NCI-H2171 (cell line): ENCODE measurements at regions not wholly inside any gene's neighbourhood (a gene's known extent, or its start where the extent isn't known, plus 50 kb on each side); places are given as distances from the start of the nearest gene placed in this dataset.
"Not testable (repeated sequence)": the region's sequence is repeated elsewhere in the genome, so short reads cannot be mapped to it uniquely, and the experiment has no call there.

Experiments used
- DNase-seq: peaks from one replicate; lab custom pipeline; 2025; lab: John Stamatoyannopoulos, UW

- no peak for DNase-seq
Measured at GRCh38 chr1:178643349-178643748, 81.7 kb upstream of the RALGPS2 start.

- no peak for DNase-seq
Measured at GRCh38 chr1:178643831-178644230, 81.2 kb upstream of the RALGPS2 start.

DNA sequence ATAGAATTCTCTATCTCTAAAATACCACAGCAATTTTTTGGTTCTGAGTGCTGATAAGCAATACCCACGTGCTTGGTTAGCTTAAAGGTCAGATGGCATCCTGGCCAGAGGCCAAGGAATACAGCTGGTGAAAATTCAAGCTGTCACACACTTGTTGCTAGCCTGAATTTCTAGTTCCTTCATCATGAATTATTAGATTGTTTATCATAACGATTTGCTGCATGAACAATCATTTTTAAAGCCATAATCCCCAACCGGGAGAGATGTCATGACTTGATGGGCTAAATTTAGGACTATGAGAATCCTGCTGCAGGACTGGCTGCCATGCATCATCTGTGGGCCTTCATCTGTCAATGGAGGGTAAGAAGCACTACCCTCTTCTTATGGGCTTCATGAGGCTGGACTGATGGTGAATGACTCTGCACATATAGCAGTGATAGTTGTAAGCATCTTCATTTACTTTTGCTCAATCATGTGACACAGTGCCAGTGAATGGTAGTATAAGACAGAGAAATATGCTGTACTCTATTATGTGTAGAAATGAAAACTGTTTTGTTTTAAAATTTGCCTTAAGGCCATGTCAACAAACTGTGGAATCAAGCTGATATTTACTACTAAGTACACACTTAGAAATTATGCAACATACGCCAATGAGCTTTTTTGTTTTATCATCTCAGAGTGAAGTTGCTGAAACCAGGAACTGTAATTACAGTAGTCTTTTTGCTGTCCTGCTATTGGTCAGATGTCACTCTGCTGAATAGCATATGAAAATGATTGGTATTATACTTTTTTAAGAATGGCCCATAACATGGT, 80.5 kb upstream of the RALGPS2 start:
- peak; percentile 63 for DNase-seq

GRCh38 chr1:178645157-178645807, 79.8 kb upstream of the RALGPS2 start:
- DNase-seq = peak; percentile 76

DNA sequence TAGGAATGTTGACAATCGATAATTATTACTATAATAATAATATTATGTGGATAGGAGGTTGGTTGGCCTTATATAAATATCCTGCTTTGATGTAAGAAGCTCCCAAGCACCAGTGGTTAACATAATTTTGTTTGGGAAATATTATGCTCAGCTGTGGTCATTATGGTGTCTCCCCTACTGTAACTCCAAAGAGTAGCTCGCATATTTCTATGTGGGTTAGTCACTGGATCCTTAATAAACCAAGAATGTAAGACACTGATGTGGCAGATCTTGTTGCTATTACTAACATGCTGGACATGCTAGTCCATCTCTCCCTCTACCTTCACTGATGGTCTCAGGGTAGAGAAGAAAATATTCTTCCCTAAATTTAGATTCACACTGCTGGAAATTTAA, 79.2 kb upstream of the RALGPS2 start:
- no peak for DNase-seq

- no peak for DNase-seq
Measured at GRCh38 chr1:178646821-178647220, 78.2 kb upstream of the RALGPS2 start.

GRCh38 chr1:178648151-178648550, 76.9 kb upstream of the RALGPS2 start:
- no peak for DNase-seq

DNA sequence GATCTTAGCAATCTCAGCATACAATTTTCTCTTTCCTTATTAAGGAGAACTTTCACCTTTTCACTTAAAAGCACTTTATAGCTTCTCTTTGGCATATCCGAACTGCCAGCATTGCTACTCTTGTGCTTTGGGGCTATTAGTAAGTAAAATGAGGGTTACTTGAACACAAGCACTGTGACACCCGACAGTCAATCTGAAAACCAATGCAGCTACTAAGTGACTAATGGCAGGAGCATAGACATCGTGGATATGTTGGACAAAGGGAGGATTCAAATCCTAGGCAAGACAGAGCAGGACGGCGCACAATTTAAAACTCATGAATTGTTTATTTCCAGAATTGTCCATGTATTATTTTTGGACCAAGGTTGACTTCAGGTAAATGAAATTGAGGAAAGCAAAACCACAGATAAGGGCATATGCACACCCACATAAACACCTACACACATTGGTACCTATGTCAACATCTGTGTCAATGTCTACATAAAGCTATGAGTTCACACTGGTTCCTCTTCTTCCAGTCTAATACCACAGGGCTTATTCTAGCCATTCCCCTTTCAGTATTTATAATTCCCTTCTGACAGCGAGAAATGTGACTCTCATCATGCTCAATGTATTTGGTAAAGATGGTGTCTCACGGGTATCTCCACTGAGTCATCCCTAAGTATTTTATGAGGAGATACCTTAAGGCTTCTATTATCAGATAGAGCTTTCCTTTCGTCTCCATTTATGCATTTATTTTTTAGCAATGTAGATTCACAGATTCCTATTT, 75.3 kb upstream of the RALGPS2 start:
- no peak for DNase-seq

GRCh38 chr1:178650934-178651511, 74.0 kb upstream of the RALGPS2 start:
- no peak for DNase-seq

GRCh38 chr1:178651742-178652141, 73.3 kb upstream of the RALGPS2 start:
- peak; percentile 46 for DNase-seq

DNA sequence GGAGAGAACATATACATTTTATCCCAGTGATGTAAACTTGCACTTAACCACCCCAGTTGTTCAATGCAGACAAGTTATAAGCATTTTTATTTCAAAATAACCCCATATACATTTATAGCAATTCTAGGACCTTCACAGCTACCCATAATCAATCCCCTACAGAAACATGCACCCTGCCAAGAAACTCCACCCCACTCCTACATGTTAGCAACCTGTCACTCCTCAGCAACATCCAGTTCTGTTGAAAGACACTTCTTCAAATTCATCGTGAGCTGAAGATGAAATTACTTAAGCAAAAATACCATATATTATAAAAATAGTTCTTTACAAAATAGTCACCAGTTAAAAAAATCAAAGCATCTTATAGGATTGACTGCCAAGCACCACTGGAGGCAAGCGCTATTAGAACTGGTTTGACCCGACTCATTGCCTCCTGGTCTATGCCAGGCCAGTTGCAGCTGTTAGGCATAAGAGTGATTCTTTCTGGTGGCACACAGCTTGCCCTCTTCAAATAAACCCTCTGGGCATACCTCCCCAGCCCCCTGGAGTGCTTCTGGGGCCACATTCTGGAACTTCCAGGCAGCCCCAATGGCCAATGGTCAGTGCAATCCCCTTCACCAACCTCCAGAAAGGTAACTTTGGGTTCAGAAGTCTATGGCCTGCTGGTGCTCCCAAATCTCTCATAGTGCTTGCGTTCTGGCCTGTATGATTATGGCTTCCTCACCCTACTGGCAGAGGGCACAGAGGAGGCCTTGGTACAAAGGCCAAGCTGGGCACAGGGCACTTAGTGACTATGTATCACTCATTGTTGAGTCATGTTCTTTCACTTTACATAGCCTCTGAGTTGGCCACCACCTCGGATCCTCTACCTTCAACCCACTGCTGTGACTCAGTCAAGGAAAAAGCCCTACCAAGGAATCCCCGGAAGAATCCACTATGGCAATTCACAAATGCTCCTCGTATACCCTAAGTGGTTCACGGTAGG, 72.2 kb upstream of the RALGPS2 start:
- DNase-seq = no peak

DNA sequence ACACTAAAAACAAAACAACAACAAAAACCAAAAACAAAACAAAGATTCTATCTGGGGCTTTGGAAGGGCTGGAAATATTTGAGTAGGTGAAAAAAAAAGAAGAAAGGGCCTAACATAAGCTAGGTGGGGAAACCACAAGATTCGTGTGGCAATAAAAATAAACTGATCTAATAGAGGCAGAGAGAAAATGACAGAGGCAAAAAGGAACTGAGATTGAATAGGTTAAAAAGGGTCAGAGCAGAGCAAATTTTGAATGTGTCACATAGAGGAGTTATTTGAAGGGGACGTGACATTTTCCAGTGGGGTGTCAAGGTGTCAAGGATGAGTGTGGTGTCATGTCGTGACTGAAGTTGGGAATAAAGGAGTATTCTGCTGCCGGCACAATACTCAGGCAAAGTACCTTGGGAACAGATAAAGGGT, 65.2 kb upstream of the RALGPS2 start:
- no peak for DNase-seq

GRCh38 chr1:178660461-178660860, 64.6 kb upstream of the RALGPS2 start:
- no peak for DNase-seq

- no peak for DNase-seq
Measured at GRCh38 chr1:178664278-178664677, 60.8 kb upstream of the RALGPS2 start.

- no peak for DNase-seq
Measured at GRCh38 chr1:178665579-178665978, 59.5 kb upstream of the RALGPS2 start.

DNA sequence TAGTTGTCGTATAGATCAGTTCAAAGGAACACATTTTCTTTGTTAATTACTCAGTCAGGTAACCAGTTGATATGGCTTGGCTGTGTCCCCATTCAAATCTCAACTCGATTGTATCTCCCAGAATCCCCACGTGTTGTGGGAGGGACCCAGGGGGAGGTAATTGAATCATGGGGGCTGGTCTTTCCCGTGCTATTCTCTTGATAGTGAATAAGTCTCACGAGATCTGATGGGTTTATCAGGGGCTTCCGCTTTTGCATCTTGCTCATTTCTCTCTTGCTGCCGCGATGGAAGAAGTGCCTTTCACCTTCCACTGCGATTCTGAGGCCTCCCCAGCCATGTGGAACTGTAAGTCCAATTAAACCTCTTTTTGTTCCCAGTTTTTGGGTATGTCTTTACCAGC, 58.2 kb upstream of the RALGPS2 start:
- not testable (repeated sequence) for DNase-seq

DNA sequence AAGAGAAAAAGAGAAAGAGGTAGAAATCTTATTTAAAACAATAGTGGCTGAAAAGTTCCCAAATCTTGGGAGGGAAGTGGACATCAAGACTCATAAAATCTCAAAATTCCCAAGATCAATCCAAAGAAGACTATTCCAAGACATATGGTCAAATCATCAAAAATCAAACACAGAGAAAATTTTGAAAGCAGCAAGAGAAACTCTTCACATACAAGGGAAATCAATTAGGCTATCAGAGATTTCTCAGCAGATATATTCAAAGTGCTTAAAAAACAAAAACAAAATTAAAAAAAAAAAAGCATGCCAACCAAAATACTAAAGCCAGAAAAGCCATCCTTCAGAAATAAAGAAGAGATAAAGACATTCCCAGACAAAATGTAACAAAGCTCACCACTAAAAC, 52.6 kb upstream of the RALGPS2 start:
- DNase-seq = no peak

DNA sequence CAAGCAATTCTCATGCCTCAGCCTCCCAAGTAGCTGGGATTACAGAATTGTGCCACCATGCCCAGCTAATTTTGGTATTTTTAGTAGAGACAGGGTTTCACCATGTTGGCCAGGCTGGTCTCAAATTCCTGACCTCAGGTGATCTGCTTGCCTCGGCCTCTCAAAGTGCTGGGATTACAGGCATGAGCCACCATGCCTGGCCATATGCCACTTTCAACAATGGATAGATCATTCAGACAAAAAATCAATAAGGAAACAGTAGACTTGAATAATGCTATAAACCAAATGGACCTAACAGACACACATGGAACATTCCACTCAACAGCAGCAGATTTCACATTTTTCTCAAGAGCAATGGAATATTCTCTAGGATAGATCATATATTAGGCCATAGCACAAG, 50.5 kb upstream of the RALGPS2 start:
- not testable (repeated sequence) for DNase-seq
